Suprapubic skin (tissue), 4 donors: ENCODE measurements at regions not wholly inside any gene's neighbourhood (a gene's known extent, or its start where the extent isn't known, plus 50 kb on each side); places are given as distances from the start of the nearest gene placed in this dataset.

Source experiments
- DNase-seq, 2 donors: peaks; one replicate each; pipeline ENCODE4 v3.0.0-alpha.2; 2019; ENCODE audit warnings: low spot score in 2 of 2
- H3K27ac ChIP-seq: fragments of 200-600 bp; sonication (generic); one replicate; pipeline ENCODE4 v1.5.1; 2019
- H3K27me3 ChIP-seq: fragments of 200-600 bp; sonication (generic); one replicate; pipeline ENCODE4 v1.5.1; 2019
- H3K36me3 ChIP-seq: fragments of 200-600 bp; sonication (generic); one replicate; pipeline ENCODE4 v1.5.1; 2019
- H3K4me1 ChIP-seq: fragments of 200-600 bp; sonication (generic); one replicate; pipeline ENCODE4 v1.5.1; 2019
- H3K4me3 ChIP-seq: fragments of 200-600 bp; sonication (generic); one replicate; pipeline ENCODE4 v1.5.1; 2019; ENCODE audit warnings: mild to moderate bottlenecking
- H3K9me3 ChIP-seq: fragments of 200-600 bp; sonication (generic); one replicate; pipeline ENCODE4 v1.5.1; 2019
- EP300 ChIP-seq: sonication (generic); formaldehyde crosslinking; IDR thresholded peaks from one replicate; pipeline ENCODE4 v1.6.1; 2017; ENCODE audit warnings: antibody characterized with exemption
- POLR2A ChIP-seq, 2 donors: fragments of 450-650 bp; IDR thresholded peaks; one replicate each; pipeline ENCODE4 v1.6.1; 2017; ENCODE audit warnings: antibody characterized with exemption in 2 of 2, mild to moderate bottlenecking in 2 of 2, moderate library complexity in 2 of 2
- POLR2AphosphoS5 ChIP-seq, 3 donors: sonication (generic); formaldehyde crosslinking; IDR thresholded peaks; one replicate each; pipeline ENCODE4 v1.6.1; 2017; ENCODE audit warnings: antibody characterized with exemption in 3 of 3
- WGBS: methylation state at CpG from one replicate; pipeline ENCODE4 v1.1.5; 2018; 5-methylcytosine and 5-hydroxymethylcytosine counted together
- TF ChIP-seq, protein P1 (sequence below), 2 donors: fragments of 200-600 bp in 1 of 2; fragments of 450-650 bp in 1 of 2; sonication (generic) in 1 of 2; IDR thresholded peaks; one replicate each; pipeline ENCODE4 v1.5.1; 2016 to 2019; ENCODE audit warnings: antibody characterized with exemption in 2 of 2, mild to moderate bottlenecking in 1 of 2, moderate library complexity in 1 of 2

GRCh38 chr13:99896369-99897075 lies 75.0 kb downstream of the ZIC5 start:
- peak overlapping the region; percentile 47 for H3K4me3 ChIP-seq
- 75% methylated on average over 34 of the region's 37 CpGs for whole genome bisulfite sequencing

GRCh38 chr13:99895444-99896368 lies 75.9 kb downstream of the ZIC5 start:
- peaks cover 17% of the 10 kb centered on the region for H3K4me1 ChIP-seq
- H3K9me3 ChIP-seq, result no peaks in the 10 kb centered on the region
- H3K27ac ChIP-seq, result no peak overlapping the region
- no peak for TF ChIP-seq POLR2A (IDR thresholded peaks at IDR 0.05)
- TF ChIP-seq POLR2AphosphoS5 (IDR thresholded peaks at IDR 0.05), result no peak
- TF ChIP-seq, protein P1, sequence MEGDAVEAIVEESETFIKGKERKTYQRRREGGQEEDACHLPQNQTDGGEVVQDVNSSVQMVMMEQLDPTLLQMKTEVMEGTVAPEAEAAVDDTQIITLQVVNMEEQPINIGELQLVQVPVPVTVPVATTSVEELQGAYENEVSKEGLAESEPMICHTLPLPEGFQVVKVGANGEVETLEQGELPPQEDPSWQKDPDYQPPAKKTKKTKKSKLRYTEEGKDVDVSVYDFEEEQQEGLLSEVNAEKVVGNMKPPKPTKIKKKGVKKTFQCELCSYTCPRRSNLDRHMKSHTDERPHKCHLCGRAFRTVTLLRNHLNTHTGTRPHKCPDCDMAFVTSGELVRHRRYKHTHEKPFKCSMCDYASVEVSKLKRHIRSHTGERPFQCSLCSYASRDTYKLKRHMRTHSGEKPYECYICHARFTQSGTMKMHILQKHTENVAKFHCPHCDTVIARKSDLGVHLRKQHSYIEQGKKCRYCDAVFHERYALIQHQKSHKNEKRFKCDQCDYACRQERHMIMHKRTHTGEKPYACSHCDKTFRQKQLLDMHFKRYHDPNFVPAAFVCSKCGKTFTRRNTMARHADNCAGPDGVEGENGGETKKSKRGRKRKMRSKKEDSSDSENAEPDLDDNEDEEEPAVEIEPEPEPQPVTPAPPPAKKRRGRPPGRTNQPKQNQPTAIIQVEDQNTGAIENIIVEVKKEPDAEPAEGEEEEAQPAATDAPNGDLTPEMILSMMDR (IDR thresholded peaks at IDR 0.05), result no peak
- no peak for TF ChIP-seq EP300
- H3K27me3 ChIP-seq, result peaks cover 36% of the 10 kb centered on the region
- H3K4me3 ChIP-seq, result peak overlapping the region; percentile 47
- H3K36me3 ChIP-seq, result no peaks in the 10 kb centered on the region
- WGBS, result 6% methylated on average over 37 of the region's 100 CpGs
- DNase-seq, result no peak

More at GRCh38 chr13:99896369-99897075, 75.0 kb downstream of the ZIC5 start:
- H3K9me3 ChIP-seq, result no peaks in the 10 kb centered on the region
- H3K27me3 ChIP-seq, result peaks cover 36% of the 10 kb centered on the region
- no peak overlapping the region for H3K27ac ChIP-seq
- no peak for DNase-seq
- H3K4me1 ChIP-seq, result peaks cover 17% of the 10 kb centered on the region
- TF ChIP-seq, protein P1 (IDR thresholded peaks at IDR 0.05), result no peak
- TF ChIP-seq POLR2AphosphoS5 (IDR thresholded peaks at IDR 0.05), result no peak
- TF ChIP-seq POLR2A (IDR thresholded peaks at IDR 0.05), result no peak
- no peak for TF ChIP-seq EP300
- H3K36me3 ChIP-seq, result no peaks in the 10 kb centered on the region

DNA sequence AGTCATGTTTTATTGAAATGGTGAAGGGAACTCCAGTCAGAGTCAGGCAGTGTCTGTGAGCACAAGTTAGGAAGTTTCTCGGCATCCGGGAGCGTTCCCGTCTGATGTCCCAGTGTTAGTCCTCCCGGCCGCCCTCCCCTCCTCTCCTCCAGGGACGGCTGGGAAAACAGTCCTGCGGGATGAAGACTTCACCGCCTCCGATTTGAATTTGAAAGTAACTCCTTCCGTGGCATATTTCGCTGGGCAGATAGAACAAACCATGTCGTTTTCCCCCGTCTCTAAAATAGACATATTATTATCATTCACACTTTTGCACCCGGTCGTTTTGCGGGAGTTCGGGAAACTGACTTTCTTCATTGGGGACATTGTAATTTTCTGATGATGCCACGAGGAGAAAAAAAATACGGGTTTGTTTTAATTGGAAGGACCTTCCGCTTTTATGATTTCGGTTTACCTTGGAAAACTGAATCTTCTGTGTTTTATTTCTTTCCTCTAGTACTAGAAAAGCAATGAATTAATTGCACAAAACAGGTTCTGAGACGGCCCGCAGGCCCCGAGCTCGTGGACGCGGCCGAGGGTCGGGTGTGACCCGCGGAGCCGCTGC lies 76.6 kb downstream of the ZIC5 start:
- peaks cover 36% of the 10 kb centered on the region for H3K27me3 ChIP-seq
- no peak for DNase-seq
- H3K4me3 ChIP-seq, result peak overlapping the region; percentile 47
- 3% methylated on average over 30 of the region's 33 CpGs for WGBS
- no peaks in the 10 kb centered on the region for H3K9me3 ChIP-seq
- H3K4me1 ChIP-seq, result peaks cover 17% of the 10 kb centered on the region
- H3K36me3 ChIP-seq, result no peaks in the 10 kb centered on the region
- TF ChIP-seq, protein P1 (IDR thresholded peaks at IDR 0.05), result no peak
- TF ChIP-seq EP300 (no peak), POLR2AphosphoS5 (IDR thresholded peaks at IDR 0.05) (no peak), POLR2A (IDR thresholded peaks at IDR 0.05) (no peak)
- H3K27ac ChIP-seq, result no peak overlapping the region

DNA sequence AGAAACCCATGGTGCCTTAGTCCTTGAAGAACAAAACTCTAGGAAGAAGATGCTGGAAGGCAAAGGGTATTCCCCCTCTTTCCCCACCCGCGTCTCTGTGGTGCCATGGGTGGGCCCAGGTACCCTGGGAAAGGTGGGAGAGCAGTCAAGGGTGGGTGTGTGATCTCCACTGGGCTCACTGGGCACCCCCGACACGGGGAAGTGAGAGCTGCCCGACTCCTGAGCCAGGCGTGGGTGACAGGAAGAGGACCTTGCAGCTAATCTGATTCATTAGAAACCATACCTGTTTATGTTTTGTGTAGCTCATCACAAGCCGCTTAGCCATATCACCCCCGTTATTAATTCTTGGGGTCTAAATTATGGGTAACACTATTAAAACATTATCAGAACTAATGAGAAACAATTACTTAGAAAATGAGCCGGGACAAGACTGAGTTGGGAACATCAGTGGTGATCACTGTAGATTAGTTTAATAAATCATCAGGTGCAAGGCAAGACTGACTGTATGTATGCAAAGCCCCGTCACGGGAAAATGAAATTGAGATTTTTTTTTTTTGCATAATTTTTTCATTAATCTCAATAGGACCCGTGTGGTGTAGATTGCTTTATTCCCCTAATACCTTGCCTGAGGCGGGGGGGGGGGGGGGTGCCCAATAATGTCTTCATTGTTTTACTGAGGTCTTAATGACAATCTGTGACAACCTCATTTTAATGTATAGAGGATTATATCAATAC lies 77.3 kb downstream of the ZIC5 start:
- no peak for DNase-seq
- peak overlapping the region; percentile 47 for H3K4me3 ChIP-seq
- TF ChIP-seq, protein P1 (IDR thresholded peaks at IDR 0.05), result no peak
- TF ChIP-seq EP300 (no peak), POLR2AphosphoS5 (IDR thresholded peaks at IDR 0.05) (no peak), POLR2A (IDR thresholded peaks at IDR 0.05) (no peak)
- no peaks in the 10 kb centered on the region for H3K36me3 ChIP-seq
- H3K27me3 ChIP-seq, result peaks cover 35% of the 10 kb centered on the region
- no peaks in the 10 kb centered on the region for H3K9me3 ChIP-seq
- no peak overlapping the region for H3K27ac ChIP-seq
- H3K4me1 ChIP-seq, result peaks cover 17% of the 10 kb centered on the region
- 76% methylated on average over 13 of the region's 13 CpGs for WGBS
